DND-41 (cell line): ENCODE measurements at regions not wholly inside any gene's neighbourhood (a gene's known extent, or its start where the extent isn't known, plus 50 kb on each side); places are given as distances from the start of the nearest gene placed in this dataset.

ENCODE experiments used
- ATAC-seq: fragments of 200-7000 bp; cut with Tn5 transposase; 3 replicates; pipeline ENCODE4 v1.9.1; 2021; ENCODE audit warnings: low read depth; ENCODE audit not compliant: insufficient read depth
- DNase-seq: peaks from one replicate; pipeline ENCODE4 v3.0.0-alpha.2; 2020
- H2AFZ ChIP-seq: 2 replicates; pipeline ENCODE4 v1.6.0; 2012; ENCODE audit warnings: low read depth, low read length
- H3K27ac ChIP-seq: 2 replicates; pipeline ENCODE4 v1.5.1; 2012; ENCODE audit warnings: low read length, inconsistent platforms
- H3K27me3 ChIP-seq: fragments of 200-600 bp; sonication (generic); 2 replicates; pipeline ENCODE4 v1.6.0; 2012; ENCODE audit warnings: low read length, mild to moderate bottlenecking, inconsistent platforms; ENCODE audit not compliant: insufficient read depth, poor library complexity
- H3K36me3 ChIP-seq: 2 replicates; pipeline ENCODE4 v1.5.1; 2012; ENCODE audit warnings: low read length, inconsistent platforms; ENCODE audit not compliant: insufficient read depth
- H3K4me1 ChIP-seq: 2 replicates; pipeline ENCODE4 v1.5.1; 2012; ENCODE audit warnings: mild to moderate bottlenecking, low read length; ENCODE audit not compliant: insufficient read depth
- H3K4me2 ChIP-seq: 2 replicates; pipeline ENCODE4 v1.6.0; 2012; ENCODE audit warnings: mild to moderate bottlenecking, moderate library complexity, low read length, inconsistent platforms; ENCODE audit not compliant: insufficient read depth
- H3K4me3 ChIP-seq, 2 experiments: fragments of 200-600 bp in 1 of 2; shearing (Covaris generic) in 1 of 2; 2 replicates each; pipeline ENCODE4 v1.5.1; 2012 to 2016; ENCODE audit warnings: inconsistent platforms in 2 of 2, low read length in 2 of 2, mild to moderate bottlenecking in 2 of 2, low read depth in 1 of 2, moderate library complexity in 1 of 2
- H3K79me2 ChIP-seq: 2 replicates; pipeline ENCODE4 v1.6.0; 2012; ENCODE audit warnings: low read length, inconsistent platforms; ENCODE audit not compliant: insufficient read depth
- H3K9ac ChIP-seq: 2 replicates; pipeline ENCODE4 v1.6.0; 2012; ENCODE audit warnings: low read depth, mild to moderate bottlenecking, inconsistent platforms, low read length, moderate library complexity
- H3K9me3 ChIP-seq: 2 replicates; pipeline ENCODE4 v1.5.1; 2012; ENCODE audit warnings: low read length, moderate library complexity, mild to moderate bottlenecking, inconsistent platforms; ENCODE audit not compliant: insufficient read depth, severe bottlenecking
- H4K20me1 ChIP-seq: 2 replicates; pipeline ENCODE4 v1.6.0; 2012; ENCODE audit warnings: low read length; ENCODE audit not compliant: insufficient read depth
- CTCF ChIP-seq: IDR thresholded peaks from 2 replicates; pipeline ENCODE4 v1.5.1; 2012; ENCODE audit warnings: borderline replicate concordance, low read length, moderate library complexity, mild to moderate bottlenecking; ENCODE audit not compliant: poor library complexity, severe bottlenecking; ENCODE audit errors: extremely low read depth
- EZH2 ChIP-seq: IDR thresholded peaks from 3 replicates; pipeline ENCODE4 v1.6.1; 2012; ENCODE audit warnings: borderline replicate concordance, low read depth, mild to moderate bottlenecking, moderate library complexity, low read length, inconsistent platforms; ENCODE audit not compliant: severe bottlenecking

DNA sequence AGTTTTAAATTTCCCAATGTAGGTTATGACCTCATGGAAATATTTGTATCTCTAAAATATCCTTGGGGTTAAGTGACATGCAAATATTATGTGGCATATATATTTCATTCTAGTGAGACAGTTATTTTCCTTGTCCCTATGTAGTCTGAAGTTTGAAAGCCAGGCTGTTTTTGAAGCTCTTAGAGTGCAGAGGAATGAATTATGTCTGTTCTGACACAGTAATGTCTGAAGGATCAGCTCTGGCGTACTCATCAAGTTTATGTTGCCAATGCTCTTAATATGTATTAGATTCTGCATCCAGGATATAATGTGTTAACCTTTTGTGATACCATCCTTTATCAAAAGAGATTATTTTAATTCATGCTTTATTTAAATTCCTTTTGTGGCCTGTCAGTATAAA lies 355.8 kb downstream of the PCDH7 start:
- Histone ChIP-seq H4K20me1 (no peaks in the 10 kb centered on the region), H3K4me1 (no peaks in the 10 kb centered on the region), H3K27ac (no peak overlapping the region), H3K4me3 (no peak overlapping the region), H3K4me2 (no peak overlapping the region), H3K9me3 (no peaks in the 10 kb centered on the region), H3K36me3 (no peaks in the 10 kb centered on the region), H2AFZ (no peak overlapping the region), H3K79me2 (no peaks in the 10 kb centered on the region), H3K27me3 (no peaks in the 10 kb centered on the region), H3K9ac (no peak overlapping the region)
- ATAC-seq = no peak
- no peak for DNase-seq
- no peak for TF ChIP-seq CTCF
- TF ChIP-seq EZH2 = no peak

GRCh38 chr4:31078661-31079060 lies 358.5 kb downstream of the PCDH7 start:
- Histone ChIP-seq H2AFZ (no peak overlapping the region), H3K36me3 (no peaks in the 10 kb centered on the region), H3K79me2 (no peaks in the 10 kb centered on the region), H3K4me1 (no peaks in the 10 kb centered on the region), H4K20me1 (no peaks in the 10 kb centered on the region), H3K27ac (no peak overlapping the region), H3K4me3 (no peak overlapping the region), H3K9ac (no peak overlapping the region), H3K27me3 (no peaks in the 10 kb centered on the region), H3K9me3 (no peaks in the 10 kb centered on the region), H3K4me2 (no peak overlapping the region)
- DNase-seq = no peak
- TF ChIP-seq EZH2 (no peak), CTCF (no peak)
- ATAC-seq = no peak

GRCh38 chr4:31080887-31081286 lies 360.7 kb downstream of the PCDH7 start:
- Histone ChIP-seq H3K36me3 (no peaks in the 10 kb centered on the region), H3K9me3 (no peaks in the 10 kb centered on the region), H3K4me2 (no peak overlapping the region), H3K27me3 (no peaks in the 10 kb centered on the region), H2AFZ (no peak overlapping the region), H4K20me1 (no peaks in the 10 kb centered on the region), H3K79me2 (no peaks in the 10 kb centered on the region), H3K27ac (no peak overlapping the region), H3K4me1 (no peaks in the 10 kb centered on the region), H3K4me3 (no peak overlapping the region), H3K9ac (no peak overlapping the region)
- ATAC-seq (no peak), DNase-seq (no peak)
- TF ChIP-seq CTCF (no peak), EZH2 (no peak)

GRCh38 chr4:31081366-31081765 lies 361.2 kb downstream of the PCDH7 start:
- Histone ChIP-seq H3K27ac (no peak overlapping the region), H2AFZ (no peak overlapping the region), H3K4me3 (no peak overlapping the region), H3K4me2 (no peak overlapping the region), H3K27me3 (no peaks in the 10 kb centered on the region), H4K20me1 (no peaks in the 10 kb centered on the region), H3K36me3 (no peaks in the 10 kb centered on the region), H3K9me3 (no peaks in the 10 kb centered on the region), H3K4me1 (no peaks in the 10 kb centered on the region), H3K79me2 (no peaks in the 10 kb centered on the region), H3K9ac (no peak overlapping the region)
- no peak for DNase-seq
- TF ChIP-seq EZH2 (no peak), CTCF (no peak)
- ATAC-seq = no peak
